CD4-positive, alpha-beta T cell treated with Interleukin-4 for 1 hour (primary cell): ENCODE measurements at regions not wholly inside any gene's neighbourhood (a gene's known extent, or its start where the extent isn't known, plus 50 kb on each side); places are given as distances from the start of the nearest gene placed in this dataset.

Experiments
- DNase-seq, 2 donors: peaks; one replicate each; pipeline ENCODE4 v3.0.0-alpha.2; 2020 to 2022

- DNase-seq: no peak
These were observed 120.1 kb downstream of the ASCL4 start for GRCh38 chr12:107894589-107894988.

GRCh38 chr12:107895966-107896365, 121.5 kb downstream of the ASCL4 start:
- no peak for DNase-seq

DNA sequence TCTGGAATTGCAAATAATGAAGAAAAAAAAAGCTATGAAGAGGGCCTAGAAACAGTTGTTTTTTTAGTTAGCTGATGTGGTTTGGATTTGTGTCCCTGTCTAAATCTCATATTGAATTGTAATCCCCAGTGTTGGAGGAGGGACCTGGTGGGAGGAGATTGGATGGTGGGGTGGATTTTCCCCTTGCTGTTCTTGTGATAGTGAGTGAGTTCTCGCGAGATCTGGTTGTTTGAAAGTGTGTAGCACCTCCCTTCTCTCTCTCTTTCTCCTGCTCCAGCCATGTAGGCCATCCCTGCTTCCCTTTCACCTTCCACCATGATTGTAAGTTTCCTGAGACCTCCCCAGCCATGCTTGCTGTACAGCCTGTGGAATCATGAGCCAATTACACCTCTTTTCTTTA, 126.1 kb downstream of the ASCL4 start:
- no peak for DNase-seq

- DNase-seq: peak in 1 of 2 donors; percentile 26
These were observed 129.0 kb downstream of the ASCL4 start for GRCh38 chr12:107903341-107904061.

DNA sequence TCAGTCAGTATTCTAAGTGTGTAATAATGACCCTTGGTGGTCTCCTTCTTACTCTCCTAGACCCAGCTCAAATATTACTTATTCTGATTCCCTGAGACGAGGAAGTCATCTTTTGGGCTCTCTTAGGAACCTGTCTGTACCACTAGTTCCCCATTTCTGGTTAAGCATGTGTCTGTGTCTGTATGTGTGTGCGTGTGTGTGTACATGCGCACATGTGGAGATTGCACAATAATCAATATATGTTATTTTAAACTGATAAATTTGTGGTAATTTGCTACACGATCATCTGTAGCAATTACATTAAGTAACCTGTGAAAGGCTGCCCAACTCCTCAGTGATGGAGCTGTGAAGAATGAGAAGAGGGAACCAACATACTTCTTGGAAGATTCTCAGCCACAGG, 132.2 kb downstream of the ASCL4 start:
- no peak for DNase-seq

DNA sequence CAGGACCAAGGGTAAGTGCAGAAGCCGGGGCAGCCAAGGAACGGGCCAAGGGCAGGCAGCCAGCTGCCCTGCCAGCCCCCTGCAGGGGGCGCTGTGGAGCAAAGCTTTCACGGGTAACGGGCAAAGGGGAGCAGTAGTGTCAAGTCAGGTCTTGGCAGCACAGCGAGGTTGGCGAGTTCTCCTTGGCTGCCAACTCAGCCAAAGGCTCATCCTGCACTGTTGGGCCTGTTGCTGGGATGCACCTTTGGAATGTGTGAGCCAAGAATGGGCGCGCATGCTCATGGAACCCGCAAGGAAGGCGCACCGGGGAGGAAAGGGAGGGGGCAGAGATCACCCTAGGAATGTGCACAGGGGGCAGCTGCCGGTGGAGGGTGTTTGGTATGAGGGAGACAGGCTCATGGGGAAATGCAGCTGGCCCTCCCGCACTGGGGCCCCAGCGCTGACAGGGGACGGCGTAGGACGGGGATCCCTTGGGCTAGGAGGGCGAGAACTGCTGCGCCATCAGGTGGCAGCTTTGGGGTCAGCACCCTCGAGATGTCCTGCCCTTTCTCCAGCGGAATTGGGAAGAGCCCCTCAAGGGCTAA, 138.0 kb downstream of the ASCL4 start:
- peak; percentile 30 to 39 for DNase-seq

DNA sequence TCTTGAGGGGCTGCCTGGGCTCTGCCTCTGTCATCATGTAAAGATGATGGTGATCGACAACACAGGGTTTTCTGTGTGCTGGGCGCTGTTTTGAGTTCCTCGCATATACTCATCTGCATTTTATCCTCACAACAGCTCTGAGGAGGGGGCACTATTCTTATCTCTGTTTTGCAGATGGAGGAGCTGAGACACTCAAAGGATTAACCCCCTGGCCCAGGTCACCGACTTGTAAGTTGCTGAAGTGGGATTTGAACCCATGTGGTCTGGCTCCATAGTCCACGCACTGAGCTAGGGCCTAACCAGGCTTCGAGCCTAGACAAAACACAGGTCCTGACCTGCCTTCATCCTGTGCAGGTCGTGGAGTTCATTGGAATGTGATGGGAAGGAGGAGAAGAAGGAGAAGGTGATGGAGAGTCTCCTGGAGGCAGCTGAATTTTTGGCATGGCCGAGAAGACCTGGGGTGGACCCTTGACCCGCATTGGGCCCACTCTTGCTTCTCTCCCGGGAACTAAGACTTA, 140.0 kb downstream of the ASCL4 start:
- DNase-seq: no peak

DNA sequence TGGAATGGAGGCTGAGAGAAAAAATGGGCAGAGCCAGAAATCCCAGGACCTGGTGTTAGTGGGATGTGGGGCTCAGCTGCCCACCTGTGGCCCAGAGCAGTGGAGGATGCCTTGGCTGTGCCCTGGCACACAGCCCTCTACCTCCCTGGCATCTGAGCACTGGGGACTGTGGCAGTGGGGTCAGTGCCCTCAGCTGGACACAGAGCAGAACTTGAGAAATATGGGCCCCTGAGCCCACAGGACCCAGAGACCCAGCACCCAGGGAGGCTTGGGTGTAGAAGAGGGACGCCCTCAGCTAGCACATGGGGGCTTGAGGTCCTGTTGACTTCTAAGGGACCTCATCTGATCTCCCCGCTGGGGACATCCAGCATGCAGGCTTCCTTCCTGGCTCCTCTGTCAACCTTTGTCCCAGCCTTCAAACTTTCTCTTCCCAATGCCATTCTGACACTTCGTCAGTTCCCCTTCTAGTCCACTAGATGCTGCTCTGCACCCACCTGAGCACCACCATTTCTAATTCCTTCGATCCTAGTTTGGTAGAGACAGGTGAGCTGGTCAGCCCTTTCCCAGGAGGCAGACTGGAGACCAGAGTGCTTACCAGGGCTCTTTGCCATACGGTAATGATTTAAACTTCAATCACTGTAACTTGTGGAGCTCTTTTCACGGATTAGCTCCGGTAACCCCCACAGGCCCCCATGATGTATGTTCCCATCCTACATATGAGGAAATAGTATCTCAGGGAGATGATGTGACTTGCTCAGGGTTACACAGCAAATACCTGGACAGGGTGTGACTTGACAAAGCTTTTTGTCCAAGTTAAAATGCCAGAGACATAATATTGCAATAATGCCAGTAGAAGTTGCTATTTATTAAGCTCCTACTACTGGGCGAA, 143.7 kb downstream of the ASCL4 start:
- DNase-seq: no peak

- no peak for DNase-seq
These were observed 146.6 kb downstream of the ASCL4 start for GRCh38 chr12:107921062-107921461.

DNA sequence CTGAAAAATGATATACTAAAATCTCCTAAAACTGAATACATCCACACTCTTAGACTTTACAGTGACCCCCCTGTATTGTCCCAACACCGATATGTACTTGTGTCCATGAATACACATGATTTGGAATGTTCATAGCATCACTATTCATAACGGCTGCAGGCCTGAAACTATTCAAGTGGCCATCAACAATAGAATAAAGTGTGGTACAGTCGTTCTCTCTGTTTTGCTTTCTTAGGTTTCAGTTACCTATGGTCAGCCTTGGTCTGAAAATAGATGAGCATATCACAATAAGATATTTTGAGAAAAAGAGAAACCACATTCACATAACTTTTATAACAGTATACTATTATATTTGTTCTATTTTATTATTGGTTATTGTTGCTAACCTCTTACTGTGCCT, 150.6 kb downstream of the ASCL4 start:
- no peak for DNase-seq

DNA sequence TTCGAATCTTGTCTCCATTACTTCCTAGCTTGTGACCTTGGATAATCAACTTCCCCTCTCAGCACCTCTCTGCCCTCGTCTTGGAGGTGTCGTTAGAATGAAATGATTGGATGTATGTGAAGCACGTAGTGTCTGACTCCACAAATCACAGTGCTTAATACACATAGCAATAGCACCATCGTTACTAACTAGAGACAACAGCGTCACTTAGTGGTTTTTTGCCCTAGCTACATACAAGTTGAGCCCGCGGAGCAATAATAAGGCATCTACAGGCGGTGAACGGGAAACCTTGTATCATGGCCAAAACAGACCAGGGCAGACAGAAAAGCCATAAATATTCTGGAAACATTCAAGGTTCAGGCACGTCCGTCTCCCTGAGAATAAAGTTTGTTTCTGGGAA, 154.9 kb downstream of the ASCL4 start:
- no peak for DNase-seq

- no peak for DNase-seq
These were observed 157.3 kb downstream of the ASCL4 start for GRCh38 chr12:107931761-107932160.

GRCh38 chr12:107938446-107938845, 163.9 kb downstream of the ASCL4 start:
- no peak for DNase-seq

DNA sequence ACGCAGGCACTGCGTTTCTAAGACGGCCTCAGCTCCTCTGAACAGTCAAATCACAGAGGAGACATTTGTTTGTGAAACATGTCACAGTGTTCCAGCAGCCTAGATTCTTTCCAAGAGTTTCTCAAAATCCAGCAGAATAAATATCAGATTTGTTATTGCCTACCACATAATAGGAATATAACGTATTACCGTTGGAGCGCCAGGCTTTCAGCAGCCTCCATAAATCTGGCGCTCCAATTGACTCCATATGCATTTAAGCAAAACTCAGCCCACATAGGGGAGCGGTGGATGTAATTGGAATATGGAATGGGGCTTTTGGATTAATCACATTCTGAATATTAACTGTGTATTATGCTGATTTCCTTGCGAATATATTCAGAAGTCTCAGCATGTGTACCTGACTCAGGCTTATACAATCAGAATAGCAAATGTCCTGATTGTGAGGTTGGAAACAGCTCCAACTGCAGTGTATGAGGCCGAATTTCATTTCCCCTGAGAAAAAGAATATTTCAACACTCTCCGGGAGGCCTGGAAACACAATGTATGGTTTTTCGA, 174.0 kb downstream of the ASCL4 start:
- no peak for DNase-seq

GRCh38 chr12:107951024-107951423, 176.5 kb downstream of the ASCL4 start:
- DNase-seq: no peak

GRCh38 chr12:107955966-107956643, 173.0 kb upstream of the WSCD2 start:
- DNase-seq: no peak

DNA sequence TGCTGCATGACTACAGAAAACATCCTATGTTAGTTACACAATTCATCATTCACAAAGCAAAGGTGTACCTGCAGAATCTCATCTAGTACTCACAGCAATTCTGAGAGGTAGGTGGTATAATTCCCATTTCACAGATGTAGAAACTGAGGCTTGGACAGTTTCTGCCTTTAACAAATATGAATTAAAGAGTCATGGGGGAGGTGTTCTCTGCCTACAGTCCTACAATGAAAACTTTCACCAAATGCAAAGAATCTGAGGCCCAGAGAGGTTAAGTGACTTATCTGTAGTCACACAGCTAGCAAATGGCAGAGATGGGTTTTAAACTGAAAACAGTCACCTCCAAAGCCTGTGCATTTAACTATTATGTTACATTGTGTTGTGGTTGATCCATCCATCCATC, 171.6 kb upstream of the WSCD2 start:
- no peak for DNase-seq

DNA sequence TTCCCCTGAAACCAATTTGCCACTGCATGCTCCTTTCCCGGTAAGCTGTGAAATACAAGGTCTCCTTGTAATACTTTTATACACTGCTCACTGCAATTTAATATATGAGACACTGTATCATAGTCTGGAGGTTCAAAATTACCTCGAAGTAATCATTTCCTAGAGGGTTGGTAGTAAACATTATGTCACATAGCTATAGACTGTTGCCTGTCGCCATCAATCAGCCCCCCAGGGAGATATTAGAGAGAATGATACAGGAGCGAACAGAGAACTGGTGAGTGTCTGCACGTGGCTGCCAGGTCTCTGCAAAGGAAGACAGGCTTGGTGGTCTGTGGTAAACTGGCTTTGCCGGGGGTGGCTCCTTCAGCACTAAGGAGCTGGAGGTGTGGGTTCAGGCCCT, 165.5 kb upstream of the WSCD2 start:
- no peak for DNase-seq

- DNase-seq: no peak
These were observed 161.9 kb upstream of the WSCD2 start for GRCh38 chr12:107967170-107967569.

- DNase-seq: no peak
These were observed 155.1 kb upstream of the WSCD2 start for GRCh38 chr12:107973950-107974349.

- no peak for DNase-seq
These were observed 152.8 kb upstream of the WSCD2 start for GRCh38 chr12:107976331-107976730.

GRCh38 chr12:107978201-107978600, 150.9 kb upstream of the WSCD2 start:
- no peak for DNase-seq

- no peak for DNase-seq
These were observed 150.4 kb upstream of the WSCD2 start for GRCh38 chr12:107978641-107979040.
